Activated CD4-positive, alpha-beta T cell treated with anti-CD3 and anti-CD28 coated beads, Interleukin-2, amount 10 ng/mL, durations not matched to agents 24 days and 14 days (primary cell): ENCODE measurements at regions not wholly inside any gene's neighbourhood (a gene's known extent, or its start where the extent isn't known, plus 50 kb on each side); places are given as distances from the start of the nearest gene placed in this dataset.
"Not testable (repeated sequence)": the region's sequence is repeated elsewhere in the genome, so short reads cannot be mapped to it uniquely, and the experiment has no call there.

Source experiments
- DNase-seq: peaks from one replicate; pipeline ENCODE4 v3.0.0; 2022
- H3K27ac Mint-ChIP-seq: one replicate; pipeline ENCODE4 v1.8.0; 2022; ENCODE audit warnings: mild to moderate bottlenecking, mixed read lengths
- H3K27me3 Mint-ChIP-seq: one replicate; pipeline ENCODE4 v1.8.0; 2022; ENCODE audit warnings: mixed read lengths
- H3K36me3 Mint-ChIP-seq: one replicate; pipeline ENCODE4 v1.8.0; 2022; ENCODE audit warnings: low read depth, mild to moderate bottlenecking, mixed read lengths
- H3K4me1 Mint-ChIP-seq: one replicate; pipeline ENCODE4 v1.8.0; 2021; ENCODE audit warnings: mixed read lengths
- H3K4me3 Mint-ChIP-seq: one replicate; pipeline ENCODE4 v1.8.0; 2022; ENCODE audit warnings: mild to moderate bottlenecking, moderate library complexity, mixed read lengths
- H3K9me3 Mint-ChIP-seq: one replicate; pipeline ENCODE4 v1.8.0; 2021; ENCODE audit warnings: mixed read lengths
- intact Hi-C: fragments of 100-400 bp; cut with micrococcal nuclease; formaldehyde crosslinking; loops from one replicate; pipeline ENCODE4 v1.15.1; 2023

GRCh38 chr12:43193096-43193495 lies 358.9 kb downstream of the ADAMTS20 start:
- H3K4me3 Mint-ChIP-seq, intact Hi-C loops: not testable (repeated sequence)

GRCh38 chr12:43192442-43192841 lies 359.6 kb downstream of the ADAMTS20 start:
- H3K4me1 Mint-ChIP-seq, intact Hi-C loops, DNase-seq, H3K4me3 Mint-ChIP-seq, H3K27ac Mint-ChIP-seq, H3K36me3 Mint-ChIP-seq, H3K27me3 Mint-ChIP-seq, H3K9me3 Mint-ChIP-seq: not testable (repeated sequence)

More at GRCh38 chr12:43193096-43193495, 358.9 kb downstream of the ADAMTS20 start:
- H3K27me3 Mint-ChIP-seq, H3K27ac Mint-ChIP-seq, DNase-seq, H3K9me3 Mint-ChIP-seq, H3K4me1 Mint-ChIP-seq, H3K36me3 Mint-ChIP-seq: not testable (repeated sequence)

GRCh38 chr12:43180242-43180641 lies 371.8 kb downstream of the ADAMTS20 start:
- intact Hi-C loops = no loop called here
- Mint-ChIP-seq H3K4me3 (no peak overlapping the region), H3K9me3 (peaks cover 7% of the 10 kb centered on the region), H3K4me1 (no peaks in the 10 kb centered on the region), H3K36me3 (no peaks in the 10 kb centered on the region), H3K27ac (no peak overlapping the region), H3K27me3 (no peaks in the 10 kb centered on the region)
- no peak for DNase-seq

- Mint-ChIP-seq H3K27me3 (no peaks in the 10 kb centered on the region), H3K9me3 (peaks cover 7% of the 10 kb centered on the region), H3K27ac (no peak overlapping the region), H3K4me1 (no peaks in the 10 kb centered on the region), H3K4me3 (no peak overlapping the region), H3K36me3 (no peaks in the 10 kb centered on the region)
- DNase-seq = no peak
- intact Hi-C loops = no loop called here
Measured at GRCh38 chr12:43179486-43179885, 372.5 kb downstream of the ADAMTS20 start.

GRCh38 chr12:43177276-43177675 lies 374.7 kb downstream of the ADAMTS20 start:
- no peaks in the 10 kb centered on the region for H3K27me3 Mint-ChIP-seq
- DNase-seq = no peak
- intact Hi-C loops = no loop called here
- H3K4me3 Mint-ChIP-seq = no peak overlapping the region
- no peaks in the 10 kb centered on the region for H3K9me3 Mint-ChIP-seq
- H3K27ac Mint-ChIP-seq = no peak overlapping the region
- no peaks in the 10 kb centered on the region for H3K36me3 Mint-ChIP-seq
- no peaks in the 10 kb centered on the region for H3K4me1 Mint-ChIP-seq

GRCh38 chr12:43169115-43169681 lies 382.8 kb downstream of the ADAMTS20 start:
- H3K36me3 Mint-ChIP-seq = no peaks in the 10 kb centered on the region
- intact Hi-C loops = no loop called here
- DNase-seq = no peak
- H3K27me3 Mint-ChIP-seq = no peaks in the 10 kb centered on the region
- no peak overlapping the region for H3K27ac Mint-ChIP-seq
- H3K9me3 Mint-ChIP-seq = no peaks in the 10 kb centered on the region
- no peaks in the 10 kb centered on the region for H3K4me1 Mint-ChIP-seq
- H3K4me3 Mint-ChIP-seq = no peak overlapping the region

- no peaks in the 10 kb centered on the region for H3K9me3 Mint-ChIP-seq
- H3K27ac Mint-ChIP-seq = no peak overlapping the region
- H3K4me1 Mint-ChIP-seq = no peaks in the 10 kb centered on the region
- intact Hi-C loops = no loop called here
- no peaks in the 10 kb centered on the region for H3K27me3 Mint-ChIP-seq
- no peak overlapping the region for H3K4me3 Mint-ChIP-seq
- H3K36me3 Mint-ChIP-seq = no peaks in the 10 kb centered on the region
- DNase-seq = no peak
Measured at GRCh38 chr12:43167691-43168090, 384.3 kb downstream of the ADAMTS20 start.

- no peaks in the 10 kb centered on the region for H3K9me3 Mint-ChIP-seq
- H3K27me3 Mint-ChIP-seq = no peaks in the 10 kb centered on the region
- DNase-seq = no peak
- H3K4me3 Mint-ChIP-seq = no peak overlapping the region
- H3K36me3 Mint-ChIP-seq = no peaks in the 10 kb centered on the region
- intact Hi-C loops = no loop called here
- H3K27ac Mint-ChIP-seq = no peak overlapping the region
- no peaks in the 10 kb centered on the region for H3K4me1 Mint-ChIP-seq
Measured at GRCh38 chr12:43165351-43165750, 386.7 kb downstream of the ADAMTS20 start.

- no peaks in the 10 kb centered on the region for H3K9me3 Mint-ChIP-seq
- H3K4me1 Mint-ChIP-seq = no peaks in the 10 kb centered on the region
- no peaks in the 10 kb centered on the region for H3K27me3 Mint-ChIP-seq
- H3K27ac Mint-ChIP-seq = no peak overlapping the region
- H3K4me3 Mint-ChIP-seq = no peak overlapping the region
- H3K36me3 Mint-ChIP-seq = no peaks in the 10 kb centered on the region
- intact Hi-C loops = no loop called here
- no peak for DNase-seq
Measured at GRCh38 chr12:43162138-43162537, 389.9 kb downstream of the ADAMTS20 start.

GRCh38 chr12:43159506-43159905 lies 392.5 kb downstream of the ADAMTS20 start:
- Mint-ChIP-seq H3K4me1 (no peaks in the 10 kb centered on the region), H3K27me3 (no peaks in the 10 kb centered on the region), H3K9me3 (no peaks in the 10 kb centered on the region), H3K4me3 (no peak overlapping the region), H3K36me3 (no peaks in the 10 kb centered on the region), H3K27ac (no peak overlapping the region)
- DNase-seq = no peak
- intact Hi-C loops = no loop called here

GRCh38 chr12:43158126-43158525 lies 393.9 kb downstream of the ADAMTS20 start:
- H3K27ac Mint-ChIP-seq = no peak overlapping the region
- intact Hi-C loops = no loop called here
- H3K27me3 Mint-ChIP-seq = no peaks in the 10 kb centered on the region
- H3K9me3 Mint-ChIP-seq = no peaks in the 10 kb centered on the region
- DNase-seq = no peak
- no peaks in the 10 kb centered on the region for H3K4me1 Mint-ChIP-seq
- H3K36me3 Mint-ChIP-seq = no peaks in the 10 kb centered on the region
- H3K4me3 Mint-ChIP-seq = no peak overlapping the region

- intact Hi-C loops = no loop called here
- H3K36me3 Mint-ChIP-seq = no peaks in the 10 kb centered on the region
- H3K27me3 Mint-ChIP-seq = no peaks in the 10 kb centered on the region
- DNase-seq = no peak
- no peak overlapping the region for H3K4me3 Mint-ChIP-seq
- no peak overlapping the region for H3K27ac Mint-ChIP-seq
- no peaks in the 10 kb centered on the region for H3K4me1 Mint-ChIP-seq
- H3K9me3 Mint-ChIP-seq = no peaks in the 10 kb centered on the region
Measured at GRCh38 chr12:43155376-43155775, 396.6 kb downstream of the ADAMTS20 start.

- Mint-ChIP-seq H3K4me3 (no peak overlapping the region), H3K9me3 (no peaks in the 10 kb centered on the region), H3K27me3 (no peaks in the 10 kb centered on the region), H3K36me3 (no peaks in the 10 kb centered on the region), H3K27ac (no peak overlapping the region), H3K4me1 (no peaks in the 10 kb centered on the region)
- DNase-seq = no peak
- intact Hi-C loops = no loop called here
Measured at GRCh38 chr12:43154498-43155045, 397.4 kb downstream of the ADAMTS20 start.

GRCh38 chr12:43151441-43151981 lies 400.5 kb downstream of the ADAMTS20 start:
- no peak overlapping the region for H3K27ac Mint-ChIP-seq
- no peak for DNase-seq
- H3K4me3 Mint-ChIP-seq = no peak overlapping the region
- H3K4me1 Mint-ChIP-seq = no peaks in the 10 kb centered on the region
- H3K27me3 Mint-ChIP-seq = no peaks in the 10 kb centered on the region
- H3K9me3 Mint-ChIP-seq = no peaks in the 10 kb centered on the region
- intact Hi-C loops = no loop called here
- H3K36me3 Mint-ChIP-seq = no peaks in the 10 kb centered on the region

- no peaks in the 10 kb centered on the region for H3K9me3 Mint-ChIP-seq
- DNase-seq = no peak
- no peak overlapping the region for H3K27ac Mint-ChIP-seq
- H3K36me3 Mint-ChIP-seq = no peaks in the 10 kb centered on the region
- no peak overlapping the region for H3K4me3 Mint-ChIP-seq
- H3K27me3 Mint-ChIP-seq = no peaks in the 10 kb centered on the region
- intact Hi-C loops = no loop called here
- no peaks in the 10 kb centered on the region for H3K4me1 Mint-ChIP-seq
Measured at GRCh38 chr12:43148691-43149090, 403.3 kb downstream of the ADAMTS20 start.
